NT2/D1 (cell line): ENCODE measurements at regions not wholly inside any gene's neighbourhood (a gene's known extent, or its start where the extent isn't known, plus 50 kb on each side); places are given as distances from the start of the nearest gene placed in this dataset.

Source experiments
- DNase-seq: peaks from one replicate; pipeline ENCODE4 v3.0.0-alpha.2; 2011; ENCODE audit warnings: low read depth, low spot score
- H3K27me3 ChIP-seq: 2 replicates; pipeline ENCODE4 v1.6.0; 2011; ENCODE audit warnings: mild to moderate bottlenecking; ENCODE audit not compliant: insufficient read length, insufficient read depth
- H3K36me3 ChIP-seq: 2 replicates; pipeline ENCODE4 v1.6.1; 2011; ENCODE audit warnings: mild to moderate bottlenecking, low read length, mixed read lengths; ENCODE audit not compliant: insufficient read depth, insufficient read length
- H3K4me1 ChIP-seq: 2 replicates; pipeline ENCODE4 v1.5.1; 2011; ENCODE audit not compliant: insufficient read depth, insufficient read length
- H3K4me3 ChIP-seq: 2 replicates; pipeline ENCODE4 v1.5.1; 2011; ENCODE audit warnings: low read depth; ENCODE audit not compliant: insufficient read length
- H3K9ac ChIP-seq: 2 replicates; pipeline ENCODE4 v1.6.0; 2011; ENCODE audit warnings: low read depth; ENCODE audit not compliant: insufficient read length
- H3K9me3 ChIP-seq: 2 replicates; pipeline ENCODE4 v1.5.1; 2011; ENCODE audit warnings: mild to moderate bottlenecking, low read length; ENCODE audit not compliant: insufficient read depth
- SUZ12 ChIP-seq: IDR thresholded peaks from 2 replicates; pipeline ENCODE4 v1.6.1; 2011; ENCODE audit not compliant: insufficient read length, insufficient read depth; ENCODE audit errors: extremely low read depth
- YY1 ChIP-seq: IDR thresholded peaks from 2 replicates; pipeline ENCODE4 v1.6.1; 2011; ENCODE audit not compliant: insufficient read length, insufficient read depth
- ZNF274 ChIP-seq: IDR thresholded peaks from 2 replicates; pipeline ENCODE4 v1.6.1; 2011; ENCODE audit warnings: mild to moderate bottlenecking, low read depth, low read length

GRCh38 chr14:51173863-51174262 is 66.2 kb upstream of the TMX1 start:
- TF ChIP-seq YY1 (no peak), ZNF274 (no peak), SUZ12 (no peak)
- Histone ChIP-seq H3K9me3 (no peaks in the 10 kb centered on the region), H3K4me3 (no peak overlapping the region), H3K36me3 (no peaks in the 10 kb centered on the region), H3K9ac (no peak overlapping the region), H3K4me1 (no peaks in the 10 kb centered on the region), H3K27me3 (no peaks in the 10 kb centered on the region)
- DNase-seq: no peak

GRCh38 chr14:51176839-51177238 is 63.2 kb upstream of the TMX1 start:
- DNase-seq: peak; percentile 40
- no peaks in the 10 kb centered on the region for H3K27me3 ChIP-seq
- H3K9me3 ChIP-seq: no peaks in the 10 kb centered on the region
- H3K4me1 ChIP-seq: no peaks in the 10 kb centered on the region
- H3K4me3 ChIP-seq: no peak overlapping the region
- TF ChIP-seq YY1 (no peak), SUZ12 (no peak), ZNF274 (no peak)
- H3K9ac ChIP-seq: no peak overlapping the region
- no peaks in the 10 kb centered on the region for H3K36me3 ChIP-seq

GRCh38 chr14:51180577-51180976 is 59.5 kb upstream of the TMX1 start:
- Histone ChIP-seq H3K36me3 (no peaks in the 10 kb centered on the region), H3K9me3 (no peaks in the 10 kb centered on the region), H3K27me3 (no peaks in the 10 kb centered on the region), H3K4me1 (no peaks in the 10 kb centered on the region), H3K9ac (no peak overlapping the region), H3K4me3 (no peak overlapping the region)
- TF ChIP-seq YY1: no peak
- no peak for TF ChIP-seq ZNF274
- no peak for TF ChIP-seq SUZ12
- DNase-seq: no peak

DNA sequence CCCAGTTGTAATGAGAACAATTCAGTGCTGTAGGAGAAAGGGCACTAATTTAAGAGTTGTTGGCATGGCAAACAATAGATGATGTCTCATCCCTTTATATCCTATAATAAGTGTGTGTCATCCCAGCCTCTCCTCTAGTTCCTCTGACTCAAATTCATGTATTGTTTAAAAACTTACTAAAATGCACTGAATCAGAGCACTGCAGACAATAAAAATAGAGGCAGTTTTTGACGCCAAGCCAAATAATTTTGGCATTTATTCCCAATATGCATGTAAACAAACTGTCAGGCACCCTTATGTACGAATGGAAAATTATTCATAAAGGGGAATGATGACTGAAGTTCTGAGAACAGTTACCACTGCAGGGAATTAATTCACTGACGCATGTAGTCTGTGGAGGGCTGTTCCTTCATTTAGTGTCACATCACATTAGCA is 57.9 kb upstream of the TMX1 start:
- H3K4me1 ChIP-seq: no peaks in the 10 kb centered on the region
- H3K36me3 ChIP-seq: no peaks in the 10 kb centered on the region
- TF ChIP-seq YY1 (no peak), ZNF274 (no peak), SUZ12 (no peak)
- no peak overlapping the region for H3K4me3 ChIP-seq
- no peaks in the 10 kb centered on the region for H3K27me3 ChIP-seq
- H3K9ac ChIP-seq: no peak overlapping the region
- no peaks in the 10 kb centered on the region for H3K9me3 ChIP-seq
- DNase-seq: no peak

GRCh38 chr14:51185180-51185579 is 54.9 kb upstream of the TMX1 start:
- no peak overlapping the region for H3K9ac ChIP-seq
- H3K9me3 ChIP-seq: no peaks in the 10 kb centered on the region
- no peak for TF ChIP-seq SUZ12
- TF ChIP-seq YY1: no peak
- no peak for TF ChIP-seq ZNF274
- no peaks in the 10 kb centered on the region for H3K36me3 ChIP-seq
- H3K4me1 ChIP-seq: no peaks in the 10 kb centered on the region
- no peaks in the 10 kb centered on the region for H3K27me3 ChIP-seq
- no peak for DNase-seq
- no peak overlapping the region for H3K4me3 ChIP-seq

GRCh38 chr14:51185754-51186153 is 54.3 kb upstream of the TMX1 start:
- Histone ChIP-seq H3K9me3 (no peaks in the 10 kb centered on the region), H3K9ac (no peak overlapping the region), H3K4me3 (no peak overlapping the region), H3K4me1 (no peaks in the 10 kb centered on the region), H3K27me3 (no peaks in the 10 kb centered on the region), H3K36me3 (no peaks in the 10 kb centered on the region)
- TF ChIP-seq YY1: no peak
- no peak for TF ChIP-seq ZNF274
- TF ChIP-seq SUZ12: no peak
- DNase-seq: no peak

DNA sequence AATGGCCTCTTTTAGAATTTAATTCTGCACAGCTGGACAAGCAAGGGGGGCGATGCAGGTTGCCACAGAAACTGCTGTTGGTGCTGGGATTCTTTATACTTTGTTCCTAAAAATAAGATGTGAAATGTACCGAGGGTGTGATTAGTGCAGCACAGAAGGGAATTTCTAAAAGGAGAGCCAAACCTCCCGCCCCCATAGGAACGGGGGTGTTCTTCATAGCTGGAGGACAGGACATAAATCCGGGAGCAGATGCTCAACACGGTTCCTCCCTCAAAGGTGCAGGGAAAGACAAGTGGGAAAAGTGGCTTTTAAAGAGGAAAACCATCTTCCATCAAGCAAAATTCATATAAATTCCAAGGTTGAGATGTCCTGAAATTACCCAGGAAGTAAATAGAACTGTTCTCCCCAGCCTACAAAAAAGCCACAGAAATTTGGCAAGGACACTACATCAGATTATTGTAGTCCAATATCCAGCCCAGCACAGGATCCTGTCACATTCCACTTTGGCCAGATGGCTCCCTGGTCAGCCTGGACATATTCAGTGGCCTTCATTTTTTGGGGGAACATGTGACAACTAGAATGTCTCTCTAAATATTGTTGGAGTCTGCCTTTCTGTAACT is 51.4 kb upstream of the TMX1 start:
- H3K9ac ChIP-seq: no peak overlapping the region
- no peaks in the 10 kb centered on the region for H3K9me3 ChIP-seq
- no peaks in the 10 kb centered on the region for H3K36me3 ChIP-seq
- no peaks in the 10 kb centered on the region for H3K27me3 ChIP-seq
- no peak for TF ChIP-seq YY1
- TF ChIP-seq SUZ12: no peak
- TF ChIP-seq ZNF274: no peak
- no peak overlapping the region for H3K4me3 ChIP-seq
- no peak for DNase-seq
- no peaks in the 10 kb centered on the region for H3K4me1 ChIP-seq
